ENCODE measurements at regions not wholly inside any gene's neighbourhood (a gene's known extent, or its start where the extent isn't known, plus 50 kb on each side); places are given as distances from the start of the nearest gene placed in this dataset.

GRCh38 chr17:36813357-36813756, 123.9 kb upstream of the LHX1 start:
- TF ChIP-seq CTCF (IDR thresholded peaks at IDR 0.05; ENCODE audit: low read depth, low read length, poor library complexity, severe bottlenecking) = no peak
- TF ChIP-seq EZH2phosphoT487 (IDR thresholded peaks at IDR 0.05; ENCODE audit: borderline replicate concordance, low read length) = no peak
